Pancreas (tissue), 10 donors: ENCODE measurements at regions not wholly inside any gene's neighbourhood (a gene's known extent, or its start where the extent isn't known, plus 50 kb on each side); places are given as distances from the start of the nearest gene placed in this dataset.
"Not testable (repeated sequence)": the region's sequence is repeated elsewhere in the genome, so short reads cannot be mapped to it uniquely, and the experiment has no call there.

Experiments
- ATAC-seq, 4 donors: fragments of 200-7000 bp; cut with Tn5 transposase; one replicate each; pipeline versions ENCODE4 v1.8.0 to v1.9.1; 2020; ENCODE audit warnings: mild to moderate bottlenecking in 4 of 4, moderate library complexity in 4 of 4
- DNase-seq, 6 donors: peaks; one replicate each; pipeline ENCODE4 v3.0.0-alpha.2; 2020
- FAIRE-seq: peaks from 2 replicates; lab custom pipeline; 2012; peaks lifted over from hg19 to GRCh38; lab: Jason Lieb, UNC
- H3K27ac ChIP-seq, 4 donors: fragments of 200-600 bp; sonication (generic); 1 replicate in 3 of 4; 2 replicates in 1 of 4; pipeline versions ENCODE4 v1.5.0 to v1.8.0; 2020
- H3K27me3 ChIP-seq, 4 donors: fragments of 200-600 bp; one replicate each; pipeline ENCODE4 v1.8.0; 2021
- H3K36me3 ChIP-seq, 3 donors: fragments of 200-600 bp; sonication (generic) in 1 of 3; one replicate each; pipeline versions ENCODE4 v1.5.0 to v1.8.0; 2020 to 2021
- H3K4me1 ChIP-seq, 3 donors: fragments of 200-600 bp; one replicate each; pipeline ENCODE4 v1.8.0; 2021
- H3K4me3 ChIP-seq, 4 donors: fragments of 200-600 bp; sonication (generic) in 2 of 4; one replicate each; pipeline versions ENCODE4 v1.5.0 to v1.8.0; 2020 to 2021
- H3K9me3 ChIP-seq, 4 donors: fragments of 200-600 bp; one replicate each; pipeline ENCODE4 v1.8.0; 2021
- WGBS, 2 donors: extraction: QIAGEN DNeasy Blood & Tissue Kit; methylation state at CpG; one replicate each; pipeline ENCODE4 v1.1.7; 2013; 5-methylcytosine and 5-hydroxymethylcytosine counted together
- intact Hi-C, 3 donors: fragments of 100-400 bp; cut with DNase I; formaldehyde crosslinking; loops; one replicate each; pipeline versions ENCODE4 v1.11.1 to v1.14.2; 2022
- TF ChIP-seq, protein P1 (sequence below), 4 donors: fragments of 200-600 bp; sonication (generic) in 3 of 4; IDR thresholded peaks; one replicate each; pipeline versions ENCODE4 v1.5.0 to v1.8.0; 2021; ENCODE audit warnings: antibody characterized with exemption in 4 of 4
- donor health status: healthy with polysubstance abuse.
- donor health status: DM: no; HTN: no; CAD: no; lungs with moderate emphysema.
- donor health status: DM: no; HTN: no; CAD: no.
- donor health status: control.
- donor health status: control.
- donor health status: Bipolar disorder and iron deficiency.
- donor health status: DM: yes; HTN: yes; CAD: no.
- donor health status: DM: no; HTN: no; CAD: no.
- donor health status: DM: no; HTN: no; CAD: no.
- donor health status: DM: yes; HTN: yes; CAD: no.

DNA sequence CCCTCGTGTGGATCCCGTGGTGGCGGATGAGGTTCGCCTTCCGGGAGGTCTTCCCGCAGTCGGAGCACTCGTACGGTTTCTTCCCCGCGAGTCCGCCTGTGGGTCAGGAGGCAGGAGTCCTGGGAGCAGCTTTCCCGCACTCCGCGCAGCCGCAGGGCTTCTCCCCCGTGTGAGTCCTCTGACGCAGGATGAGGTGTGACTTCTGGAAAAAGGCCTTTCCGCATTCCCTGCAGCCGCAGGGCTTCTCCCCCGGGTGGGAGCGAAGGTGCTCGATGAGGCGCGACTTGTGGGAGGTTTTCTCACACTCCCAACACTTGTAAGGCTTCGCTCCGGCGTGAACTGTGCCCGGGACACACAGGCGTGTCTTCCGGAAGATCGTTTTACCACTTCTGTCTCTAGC, 68.8 kb upstream of the WIPI2 start:
- not testable (repeated sequence) for DNase-seq
- WGBS, 2 donors = 79 to 87% methylated on average over 13 to 24 of the region's 32 CpGs

DNA sequence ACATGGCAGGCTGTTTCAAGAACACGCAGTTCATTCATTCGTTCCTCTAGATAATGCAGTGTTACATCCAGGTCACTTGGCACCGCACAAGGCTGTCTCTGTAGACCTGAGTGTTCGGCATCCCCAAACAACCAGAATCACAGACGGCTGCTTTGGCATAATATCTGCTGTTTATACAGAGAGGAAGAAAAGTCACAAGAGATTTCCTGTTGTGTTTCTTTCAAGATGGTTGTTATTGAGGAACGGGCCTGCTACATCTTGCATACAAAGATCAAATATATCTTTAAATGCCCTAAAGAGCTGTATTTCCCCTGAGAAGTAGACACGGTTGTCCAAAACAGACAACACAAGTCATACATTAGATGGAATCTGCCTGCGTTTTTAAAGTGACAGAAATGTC, 58.8 kb upstream of the WIPI2 start:
- ATAC-seq, intact Hi-C loops, H3K36me3 ChIP-seq, H3K4me3 ChIP-seq, DNase-seq, H3K27ac ChIP-seq, H3K27me3 ChIP-seq, H3K4me1 ChIP-seq, FAIRE-seq, H3K9me3 ChIP-seq: not testable (repeated sequence)
- 61 to 69% methylated on average over 8 of the region's 8 CpGs for WGBS, 2 donors

More for the DNA sequence above, 68.8 kb upstream of the WIPI2 start:
- ATAC-seq, H3K4me1 ChIP-seq, H3K27ac ChIP-seq, H3K9me3 ChIP-seq, H3K27me3 ChIP-seq, H3K4me3 ChIP-seq, FAIRE-seq, intact Hi-C loops, H3K36me3 ChIP-seq: not testable (repeated sequence)

DNA sequence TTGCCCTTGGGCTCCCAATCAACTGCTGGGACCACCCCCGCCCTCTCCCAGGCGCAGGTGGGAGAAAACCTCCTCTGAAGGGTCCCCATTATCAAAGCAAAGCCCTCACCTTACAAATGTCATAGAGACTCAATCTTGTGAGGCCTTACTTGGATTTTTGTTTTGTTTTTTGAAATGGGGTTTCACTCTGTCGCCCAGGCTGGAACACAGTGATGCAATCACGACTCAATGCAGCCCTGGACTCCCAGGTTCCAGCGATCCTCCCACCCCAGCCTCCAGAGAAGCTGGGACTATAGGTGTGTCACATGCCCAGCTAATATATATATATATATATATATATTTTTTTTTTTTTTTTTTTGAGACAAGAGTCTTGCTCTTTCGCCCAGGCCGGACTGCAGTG, 57.5 kb upstream of the WIPI2 start:
- intact Hi-C loops = no loop called here
- Histone ChIP-seq H3K4me1 (no peaks in the 10 kb centered on the region), H3K4me3 (no peak overlapping the region), H3K9me3 (no peaks in the 10 kb centered on the region), H3K27me3 (no peaks in the 10 kb centered on the region), H3K36me3 (no peaks in the 10 kb centered on the region), H3K27ac (no peak overlapping the region)
- 72 to 74% methylated on average over 5 to 7 of the region's 7 CpGs for WGBS, 2 donors
- FAIRE-seq (no peak), ATAC-seq (no peak), DNase-seq (no peak)
- TF ChIP-seq, protein P1, sequence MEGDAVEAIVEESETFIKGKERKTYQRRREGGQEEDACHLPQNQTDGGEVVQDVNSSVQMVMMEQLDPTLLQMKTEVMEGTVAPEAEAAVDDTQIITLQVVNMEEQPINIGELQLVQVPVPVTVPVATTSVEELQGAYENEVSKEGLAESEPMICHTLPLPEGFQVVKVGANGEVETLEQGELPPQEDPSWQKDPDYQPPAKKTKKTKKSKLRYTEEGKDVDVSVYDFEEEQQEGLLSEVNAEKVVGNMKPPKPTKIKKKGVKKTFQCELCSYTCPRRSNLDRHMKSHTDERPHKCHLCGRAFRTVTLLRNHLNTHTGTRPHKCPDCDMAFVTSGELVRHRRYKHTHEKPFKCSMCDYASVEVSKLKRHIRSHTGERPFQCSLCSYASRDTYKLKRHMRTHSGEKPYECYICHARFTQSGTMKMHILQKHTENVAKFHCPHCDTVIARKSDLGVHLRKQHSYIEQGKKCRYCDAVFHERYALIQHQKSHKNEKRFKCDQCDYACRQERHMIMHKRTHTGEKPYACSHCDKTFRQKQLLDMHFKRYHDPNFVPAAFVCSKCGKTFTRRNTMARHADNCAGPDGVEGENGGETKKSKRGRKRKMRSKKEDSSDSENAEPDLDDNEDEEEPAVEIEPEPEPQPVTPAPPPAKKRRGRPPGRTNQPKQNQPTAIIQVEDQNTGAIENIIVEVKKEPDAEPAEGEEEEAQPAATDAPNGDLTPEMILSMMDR (IDR thresholded peaks at IDR 0.05) = no peak

DNA sequence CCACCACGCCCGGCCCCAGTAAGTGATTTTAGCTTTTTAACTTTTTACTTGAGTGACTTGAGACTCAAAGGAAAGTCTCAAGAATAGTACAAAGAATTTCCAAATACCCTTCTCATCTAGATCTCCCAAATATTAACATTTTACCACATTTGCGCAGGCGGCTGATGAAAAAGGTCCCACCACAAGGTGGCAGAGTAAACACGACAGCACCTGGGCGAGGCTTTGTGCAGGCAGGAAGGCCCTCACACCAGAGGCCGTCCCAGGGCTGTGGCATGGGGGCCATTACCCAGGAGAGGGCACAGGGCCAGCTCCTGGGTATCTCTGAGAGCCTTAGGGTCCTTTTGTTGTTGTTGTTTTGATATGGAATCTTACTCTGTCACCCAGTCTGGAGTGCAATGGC, 50.0 kb upstream of the WIPI2 start:
- Histone ChIP-seq H3K4me3 (no peak overlapping the region), H3K36me3 (no peaks in the 10 kb centered on the region), H3K27ac (no peak overlapping the region), H3K4me1 (no peaks in the 10 kb centered on the region), H3K9me3 (no peaks in the 10 kb centered on the region), H3K27me3 (no peaks in the 10 kb centered on the region)
- no peak for FAIRE-seq
- WGBS, 2 donors = 49 to 54% methylated on average over 7 of the region's 7 CpGs
- DNase-seq = peak in 2 of 6 donors; percentile 14 to 57
- intact Hi-C loops = no loop called here
- TF ChIP-seq, protein P1 (IDR thresholded peaks at IDR 0.05) = peak in 1 of 4 donors; percentile 12
- peak in 1 of 4 donors; percentile 44 for ATAC-seq
